Testis (tissue), 2 donors: ENCODE measurements at regions not wholly inside any gene's neighbourhood (a gene's known extent, or its start where the extent isn't known, plus 50 kb on each side); places are given as distances from the start of the nearest gene placed in this dataset.
"Not testable (repeated sequence)": the region's sequence is repeated elsewhere in the genome, so short reads cannot be mapped to it uniquely, and the experiment has no call there.

Experiments used
- DNase-seq: peaks from one replicate; pipeline ENCODE4 v3.0.0-alpha.2; 2019
- H3K27ac ChIP-seq, 2 donors: fragments of 200-600 bp; sonication (generic); one replicate each; pipeline ENCODE4 v1.5.1; 2019
- H3K27me3 ChIP-seq: fragments of 200-600 bp; sonication (generic); one replicate; pipeline ENCODE4 v1.5.1; 2019
- H3K36me3 ChIP-seq: fragments of 200-600 bp; sonication (generic); one replicate; pipeline ENCODE4 v1.5.1; 2017; ENCODE audit warnings: low read depth; ENCODE audit errors: missing control alignments
- H3K4me1 ChIP-seq: fragments of 200-600 bp; sonication (generic); one replicate; pipeline ENCODE4 v1.5.1; 2019
- H3K4me3 ChIP-seq, 2 donors: fragments of 200-600 bp; sonication (generic); one replicate each; pipeline ENCODE4 v1.5.1; 2017 to 2019
- H3K9me3 ChIP-seq: fragments of 200-600 bp; sonication (generic); one replicate; pipeline ENCODE4 v1.5.1; 2017
- POLR2A ChIP-seq: fragments of 450-650 bp; IDR thresholded peaks from one replicate; pipeline ENCODE4 v1.6.1; 2017; ENCODE audit warnings: antibody characterized with exemption, mild to moderate bottlenecking, moderate library complexity
- WGBS, 2 donors: methylation state at CpG; one replicate each; pipeline ENCODE4 v1.1.5; 2018; 5-methylcytosine and 5-hydroxymethylcytosine counted together
- intact Hi-C: fragments of 100-400 bp; cut with DNase I; formaldehyde crosslinking; loops from one replicate; pipeline ENCODE4 v1.15.1; 2023; ENCODE audit warnings: low total_unique reads
- TF ChIP-seq, protein P1 (sequence below), 3 experiments: fragments of 450-650 bp in 2 of 3; fragments of 200-600 bp in 1 of 3; sonication (generic) in 1 of 3; IDR thresholded peaks; one replicate each; pipeline ENCODE4 v1.5.1; 2016 to 2019; ENCODE audit warnings: antibody characterized with exemption in 3 of 3, mild to moderate bottlenecking in 2 of 3, moderate library complexity in 1 of 3

DNA sequence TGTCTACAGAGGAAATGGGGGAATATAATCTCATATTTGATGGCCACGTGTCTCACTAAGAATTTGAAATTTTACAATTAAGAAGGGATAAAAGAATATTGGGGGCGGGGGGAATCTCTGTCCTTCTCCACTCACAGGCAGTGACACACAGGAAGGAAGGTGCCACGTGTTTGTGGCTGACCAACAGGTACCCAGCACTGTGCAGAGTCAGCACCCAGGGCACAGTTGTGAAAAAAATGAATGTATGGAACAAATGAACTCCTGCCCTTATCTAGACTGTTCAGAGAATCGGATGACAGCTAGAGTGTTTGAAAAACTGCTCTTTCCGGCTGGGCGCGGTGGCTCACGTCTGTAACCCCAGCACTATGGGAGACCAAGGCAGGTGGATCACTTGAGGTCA, 317.0 kb upstream of the MYT1L start:
- DNase-seq, result no peak
- TF ChIP-seq, protein P1, sequence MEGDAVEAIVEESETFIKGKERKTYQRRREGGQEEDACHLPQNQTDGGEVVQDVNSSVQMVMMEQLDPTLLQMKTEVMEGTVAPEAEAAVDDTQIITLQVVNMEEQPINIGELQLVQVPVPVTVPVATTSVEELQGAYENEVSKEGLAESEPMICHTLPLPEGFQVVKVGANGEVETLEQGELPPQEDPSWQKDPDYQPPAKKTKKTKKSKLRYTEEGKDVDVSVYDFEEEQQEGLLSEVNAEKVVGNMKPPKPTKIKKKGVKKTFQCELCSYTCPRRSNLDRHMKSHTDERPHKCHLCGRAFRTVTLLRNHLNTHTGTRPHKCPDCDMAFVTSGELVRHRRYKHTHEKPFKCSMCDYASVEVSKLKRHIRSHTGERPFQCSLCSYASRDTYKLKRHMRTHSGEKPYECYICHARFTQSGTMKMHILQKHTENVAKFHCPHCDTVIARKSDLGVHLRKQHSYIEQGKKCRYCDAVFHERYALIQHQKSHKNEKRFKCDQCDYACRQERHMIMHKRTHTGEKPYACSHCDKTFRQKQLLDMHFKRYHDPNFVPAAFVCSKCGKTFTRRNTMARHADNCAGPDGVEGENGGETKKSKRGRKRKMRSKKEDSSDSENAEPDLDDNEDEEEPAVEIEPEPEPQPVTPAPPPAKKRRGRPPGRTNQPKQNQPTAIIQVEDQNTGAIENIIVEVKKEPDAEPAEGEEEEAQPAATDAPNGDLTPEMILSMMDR (IDR thresholded peaks at IDR 0.05), result no peak
- no peak for TF ChIP-seq POLR2A
- Histone ChIP-seq H3K9me3 (no peaks in the 10 kb centered on the region), H3K4me3 (no peak overlapping the region), H3K27me3 (no peaks in the 10 kb centered on the region), H3K36me3 (no peaks in the 10 kb centered on the region), H3K27ac (no peak overlapping the region), H3K4me1 (no peaks in the 10 kb centered on the region)
- intact Hi-C loops, result no loop called here
- 88% methylated on average over 8 of the region's 8 CpGs for WGBS, 2 donors

DNA sequence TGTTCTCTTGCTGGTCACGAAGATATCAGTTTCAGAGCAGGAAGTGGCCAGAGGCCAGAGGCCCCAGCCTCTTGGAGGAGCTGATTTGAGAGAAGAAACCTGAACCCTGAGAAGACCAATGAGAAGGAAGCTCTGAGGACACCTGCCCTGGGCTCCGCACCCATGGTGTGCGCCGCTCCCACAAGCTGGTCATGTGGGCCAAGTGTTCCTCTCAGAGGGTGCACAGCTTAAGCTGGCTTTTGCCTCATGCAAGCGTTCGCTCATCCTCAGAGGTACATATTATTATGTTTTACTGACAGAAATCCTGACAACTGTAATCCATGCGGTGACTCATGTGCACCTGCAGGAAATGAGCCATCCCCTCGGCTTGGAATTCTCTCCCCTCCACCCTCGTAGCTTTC, 316.1 kb upstream of the MYT1L start:
- TF ChIP-seq, protein P1 (IDR thresholded peaks at IDR 0.05), result no peak
- no peak for TF ChIP-seq POLR2A
- no peak for DNase-seq
- Histone ChIP-seq H3K36me3 (no peaks in the 10 kb centered on the region), H3K4me1 (no peaks in the 10 kb centered on the region), H3K4me3 (no peak overlapping the region), H3K9me3 (no peaks in the 10 kb centered on the region), H3K27ac (no peak overlapping the region), H3K27me3 (no peaks in the 10 kb centered on the region)
- 84 to 89% methylated on average over 9 of the region's 9 CpGs for WGBS, 2 donors
- intact Hi-C loops, result no loop called here

DNA sequence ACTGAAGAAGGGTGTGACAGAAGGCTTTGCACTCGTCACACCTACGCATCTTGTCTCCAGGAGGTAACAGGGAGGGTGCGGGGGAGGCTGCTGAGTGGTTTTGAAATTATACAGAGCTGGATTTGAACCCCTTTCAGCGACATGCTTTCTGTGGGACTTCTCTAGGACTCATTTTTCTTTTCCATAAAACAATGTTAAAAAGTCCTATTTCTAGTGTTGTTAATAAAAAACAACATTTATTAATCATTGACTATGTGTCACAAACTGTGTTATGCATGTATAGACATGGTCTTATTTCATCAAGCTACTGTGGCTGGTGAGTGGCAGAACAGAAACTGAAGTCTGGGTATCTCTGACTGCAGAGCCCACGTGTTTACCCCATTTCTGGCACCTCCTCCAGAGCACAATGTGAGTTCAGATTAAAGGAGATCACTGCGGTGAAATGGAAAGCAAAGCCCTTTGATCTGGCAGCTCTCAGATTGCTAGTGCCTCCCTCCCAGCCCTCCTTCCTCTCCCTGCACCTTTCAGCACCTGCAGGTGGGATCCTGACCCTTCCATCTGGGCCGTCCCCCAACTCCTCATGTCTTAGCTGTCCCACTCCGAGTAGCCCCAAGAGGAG, 315.5 kb upstream of the MYT1L start:
- DNase-seq, result no peak
- Histone ChIP-seq H3K4me1 (no peaks in the 10 kb centered on the region), H3K4me3 (no peak overlapping the region), H3K9me3 (no peaks in the 10 kb centered on the region), H3K27me3 (no peaks in the 10 kb centered on the region), H3K36me3 (no peaks in the 10 kb centered on the region), H3K27ac (no peak overlapping the region)
- TF ChIP-seq, protein P1 (IDR thresholded peaks at IDR 0.05), result no peak
- TF ChIP-seq POLR2A, result no peak
- intact Hi-C loops, result no loop called here
- 52 to 69% methylated on average over 8 of the region's 8 CpGs for WGBS, 2 donors

DNA sequence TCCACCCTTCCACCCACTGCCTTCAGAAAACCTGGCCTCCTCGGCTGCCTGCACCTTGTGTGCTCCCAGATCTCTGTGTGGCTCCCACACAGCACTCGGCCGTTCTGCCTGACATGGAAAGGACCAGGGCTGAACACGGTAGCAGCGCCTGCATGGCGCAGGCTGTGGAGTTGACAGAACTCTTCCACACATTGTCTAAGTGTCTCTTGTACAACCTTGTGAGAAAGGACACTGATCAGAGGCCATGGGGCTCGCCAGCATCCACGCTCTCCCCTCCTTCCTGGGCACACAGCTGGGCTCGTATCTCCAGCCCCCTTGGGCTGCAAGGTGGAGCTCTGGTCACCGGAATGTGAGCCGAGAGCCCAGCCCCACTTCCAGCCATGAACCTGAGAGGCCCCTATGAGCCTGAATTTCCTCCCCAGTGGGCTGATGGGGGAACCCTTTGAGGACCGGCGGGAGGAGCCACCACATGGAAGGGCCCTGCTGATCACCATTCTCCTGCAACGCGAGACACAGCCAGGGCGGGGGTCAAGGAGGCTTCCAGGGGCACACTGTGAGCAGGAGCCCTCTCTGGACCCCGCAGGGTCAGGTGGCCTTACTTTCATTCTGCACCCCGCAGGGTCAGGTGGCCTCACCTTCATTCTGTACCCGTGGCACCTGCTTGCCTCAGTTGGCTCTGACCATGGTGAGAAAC, 314.2 kb upstream of the MYT1L start:
- Histone ChIP-seq H3K4me1 (no peaks in the 10 kb centered on the region), H3K36me3 (no peaks in the 10 kb centered on the region), H3K27me3 (no peaks in the 10 kb centered on the region), H3K27ac (no peak overlapping the region), H3K9me3 (no peaks in the 10 kb centered on the region), H3K4me3 (no peak overlapping the region)
- intact Hi-C loops, result no loop called here
- DNase-seq, result no peak
- no peak for TF ChIP-seq POLR2A
- TF ChIP-seq, protein P1 (IDR thresholded peaks at IDR 0.05), result no peak
- 83 to 89% methylated on average over 9 to 19 of the region's 19 CpGs for WGBS, 2 donors

GRCh38 chr2:2644751-2645150, 313.7 kb upstream of the MYT1L start:
- H3K4me1 ChIP-seq, H3K36me3 ChIP-seq, DNase-seq, intact Hi-C loops, H3K9me3 ChIP-seq, H3K27ac ChIP-seq, H3K4me3 ChIP-seq, H3K27me3 ChIP-seq: not testable (repeated sequence)
- WGBS, 2 donors, result 81 to 82% methylated on average over 9 of the region's 9 CpGs
